CD4-positive, alpha-beta T cell (primary cell): ENCODE measurements at regions not wholly inside any gene's neighbourhood (a gene's known extent, or its start where the extent isn't known, plus 50 kb on each side); places are given as distances from the start of the nearest gene placed in this dataset.

ENCODE experiments used
- ATAC-seq: fragments of 200-7000 bp; cut with Tn5 transposase; one replicate; pipeline ENCODE4 v1.10.0; 2022; ENCODE audit warnings: mild to moderate bottlenecking; ENCODE audit not compliant: poor library complexity
- CTCF ChIA-PET: fragments of 350-600 bp; sonication (Branson Sonifier 250); formaldehyde crosslinking; loops from one replicate; lab custom pipeline; 2021; ENCODE audit warnings: antibody characterized with exemption, inconsistent platforms; lab: Charles Lee
- POLR2A ChIA-PET: fragments of 350-600 bp; sonication (Branson Sonifier 250); formaldehyde crosslinking; loops from one replicate; lab custom pipeline; 2021; ENCODE audit warnings: antibody characterized with exemption, inconsistent platforms; lab: Charles Lee
- DNase-seq, 14 experiments: peaks; one replicate each; pipeline ENCODE4 v3.0.0-alpha.2; 2013 to 2020; ENCODE audit warnings: mixed read lengths in 2 of 14
- H3K27ac ChIP-seq, 2 donors: one replicate each; pipeline versions ENCODE4 v1.5.1 to v1.7.0; 2013; ENCODE audit warnings: low read length in 2 of 2, low read depth in 1 of 2, mild to moderate bottlenecking in 1 of 2
- H3K27me3 ChIP-seq, 2 experiments: 1 replicate in 1 of 2; 2 replicates in 1 of 2; pipeline versions ENCODE4 v1.6.1 to v1.7.0; 2013; ENCODE audit warnings: low read length in 2 of 2, control low read depth in 1 of 2, mild to moderate bottlenecking in 1 of 2, moderate library complexity in 1 of 2; ENCODE audit not compliant: insufficient read depth in 2 of 2, control insufficient read depth in 1 of 2
- H3K36me3 ChIP-seq: one replicate; pipeline ENCODE4 v1.6.1; 2013; ENCODE audit warnings: low read length, control low read depth; ENCODE audit not compliant: insufficient read depth
- H3K4me1 ChIP-seq: one replicate; pipeline ENCODE4 v1.6.1; 2013; ENCODE audit warnings: low read length, control low read depth; ENCODE audit not compliant: insufficient read depth
- H3K4me3 ChIP-seq: one replicate; pipeline ENCODE4 v1.5.1; 2013; ENCODE audit warnings: mild to moderate bottlenecking, low read length, moderate library complexity
- H3K9me3 ChIP-seq, 2 experiments: 1 replicate in 1 of 2; 2 replicates in 1 of 2; pipeline versions ENCODE4 v1.6.1 to v1.7.0; 2013; ENCODE audit warnings: low read length in 2 of 2, mild to moderate bottlenecking in 2 of 2, control low read depth in 1 of 2, moderate library complexity in 1 of 2; ENCODE audit not compliant: control insufficient read depth in 1 of 2, insufficient read depth in 1 of 2
- H3K27ac Mint-ChIP-seq: one replicate; pipeline ENCODE4 v1.8.0; 2020; ENCODE audit warnings: mixed read lengths
- H3K27me3 Mint-ChIP-seq: one replicate; pipeline ENCODE4 v1.8.0; 2021; ENCODE audit warnings: mixed read lengths
- H3K36me3 Mint-ChIP-seq: one replicate; pipeline ENCODE4 v1.8.0; 2021; ENCODE audit warnings: low read depth, mixed read lengths
- H3K4me1 Mint-ChIP-seq: one replicate; pipeline ENCODE4 v1.8.0; 2021; ENCODE audit warnings: low read depth, mixed read lengths
- H3K4me3 Mint-ChIP-seq: one replicate; pipeline ENCODE4 v1.8.0; 2020; ENCODE audit warnings: mild to moderate bottlenecking, mixed read lengths
- H3K9me3 Mint-ChIP-seq: one replicate; pipeline ENCODE4 v1.8.0; 2020; ENCODE audit warnings: mixed read lengths
- CTCF ChIP-seq: fragments of 200-600 bp; IDR thresholded peaks from one replicate; pipeline ENCODE4 v1.8.0; 2022; ENCODE audit warnings: antibody characterized with exemption, mild to moderate bottlenecking
- intact Hi-C, 2 experiments: fragments of 100-400 bp; cut with DNase I in 1 of 2; cut with micrococcal nuclease in 1 of 2; formaldehyde crosslinking; loops; one replicate each; pipeline versions ENCODE4 v1.15.1 to v1.9.0; 2023 to 2025; cut with DNase I, micrococcal nuclease

- no peaks in the 10 kb centered on the region for H3K9me3 ChIP-seq
- no peak overlapping the region for H3K4me3 Mint-ChIP-seq
- peak overlapping the region; percentile 28 for H3K27ac Mint-ChIP-seq
- no peak for TF ChIP-seq CTCF
- ChIA-PET CTCF (no interaction called here), POLR2A (no interaction called here)
- DNase-seq (no peak), ATAC-seq (no peak)
- H3K27me3 Mint-ChIP-seq = no peaks in the 10 kb centered on the region
- peaks cover 50% of the 10 kb centered on the region for H3K4me1 ChIP-seq
- H3K27me3 ChIP-seq = no peaks in the 10 kb centered on the region
- no peak overlapping the region for H3K27ac ChIP-seq
- H3K4me3 ChIP-seq = no peak overlapping the region
- no peaks in the 10 kb centered on the region for H3K36me3 ChIP-seq
- H3K36me3 Mint-ChIP-seq = no peaks in the 10 kb centered on the region
- intact Hi-C loops = no loop called here
- H3K4me1 Mint-ChIP-seq = peaks cover 62% of the 10 kb centered on the region
- peaks cover 6% of the 10 kb centered on the region for H3K9me3 Mint-ChIP-seq
These were observed 333.0 kb downstream of the CD83 start for GRCh38 chr6:14450578-14450977.

GRCh38 chr6:14451594-14452374, 334.2 kb downstream of the CD83 start:
- H3K4me1 ChIP-seq = peaks cover 50% of the 10 kb centered on the region
- peak overlapping the region; percentile 53 for H3K27ac Mint-ChIP-seq

More at GRCh38 chr6:14451594-14452374, 334.2 kb downstream of the CD83 start:
- TF ChIP-seq CTCF = no peak
- Histone ChIP-seq H3K36me3 (no peaks in the 10 kb centered on the region), H3K27ac (no peak overlapping the region), H3K27me3 (no peaks in the 10 kb centered on the region), H3K9me3 (no peaks in the 10 kb centered on the region), H3K4me3 (no peak overlapping the region)
- Mint-ChIP-seq H3K4me1 (peaks cover 65% of the 10 kb centered on the region), H3K36me3 (no peaks in the 10 kb centered on the region), H3K27me3 (no peaks in the 10 kb centered on the region), H3K4me3 (no peak overlapping the region), H3K9me3 (peaks cover 6% of the 10 kb centered on the region)
- intact Hi-C loops = no loop called here
- CTCF ChIA-PET = interaction anchor here (0.6 kb wide), 1 partner anchor 830 kb away, joined by 3 read pairs; no protein-coding TSS in a partner anchor
- DNase-seq (no peak), ATAC-seq (no peak)
- POLR2A ChIA-PET = interaction anchor here (0.5 kb wide), 1 partner anchor 769 kb away, joined by 3 read pairs; no protein-coding TSS in a partner anchor
